Loucy (cell line): ENCODE measurements at regions not wholly inside any gene's neighbourhood (a gene's known extent, or its start where the extent isn't known, plus 50 kb on each side); places are given as distances from the start of the nearest gene placed in this dataset.

Experiments used
- H2AFZ ChIP-seq: fragments of 200-600 bp; sonication (generic); 2 replicates; pipeline ENCODE4 v1.6.0; 2016; ENCODE audit warnings: antibody characterized with exemption, mild to moderate bottlenecking, low read length, moderate library complexity
- H3F3A ChIP-seq: fragments of 200-600 bp; 2 replicates; pipeline ENCODE4 v1.6.0; 2016; ENCODE audit warnings: antibody characterized with exemption, low read depth, mild to moderate bottlenecking
- H3K27me3 ChIP-seq: fragments of 200-600 bp; sonication (generic); 2 replicates; pipeline ENCODE4 v1.6.1; 2014; ENCODE audit warnings: low read length, mild to moderate bottlenecking; ENCODE audit not compliant: insufficient read depth, poor library complexity, severe bottlenecking
- H3K36me3 ChIP-seq: fragments of 200-600 bp; sonication (generic); 2 replicates; pipeline ENCODE4 v1.6.1; 2016; ENCODE audit warnings: low read length; ENCODE audit not compliant: insufficient read depth
- H3K4me1 ChIP-seq: fragments of 200-600 bp; sonication (generic); 2 replicates; pipeline ENCODE4 v1.5.1; 2014; ENCODE audit warnings: low read length, mild to moderate bottlenecking; ENCODE audit not compliant: insufficient read depth, poor library complexity, severe bottlenecking
- H3K4me2 ChIP-seq: fragments of 200-600 bp; sonication (generic); 2 replicates; pipeline ENCODE4 v1.6.0; 2014; ENCODE audit warnings: antibody characterized with exemption, low read length, low read depth, mild to moderate bottlenecking; ENCODE audit not compliant: poor library complexity, severe bottlenecking
- H3K4me3 ChIP-seq: fragments of 200-600 bp; sonication (generic); 2 replicates; pipeline ENCODE4 v1.5.1; 2014; ENCODE audit warnings: low read length, mild to moderate bottlenecking, mixed read lengths; ENCODE audit not compliant: poor library complexity, severe bottlenecking
- H3K79me2 ChIP-seq: fragments of 200-600 bp; sonication (generic); 2 replicates; pipeline ENCODE4 v1.6.1; 2014; ENCODE audit warnings: low read length; ENCODE audit not compliant: insufficient read depth
- H3K9ac ChIP-seq: fragments of 200-600 bp; sonication (generic); 2 replicates; pipeline ENCODE4 v1.6.0; 2014; ENCODE audit warnings: mild to moderate bottlenecking, low read depth, low read length, moderate library complexity; ENCODE audit not compliant: poor library complexity, severe bottlenecking
- H3K9me2 ChIP-seq: fragments of 200-600 bp; sonication (generic); replicated peaks from 2 replicates; pipeline ENCODE4 v1.6.1; 2016; ENCODE audit warnings: low read depth, low read length, mixed read lengths
- H3K9me3 ChIP-seq: fragments of 200-600 bp; sonication (generic); 2 replicates; pipeline ENCODE4 v1.6.1; 2014; ENCODE audit warnings: mild to moderate bottlenecking, antibody characterized with exemption, low read length, low read depth; ENCODE audit not compliant: insufficient read depth
- H4K20me1 ChIP-seq: fragments of 200-600 bp; sonication (generic); 2 replicates; pipeline ENCODE4 v1.6.0; 2014; ENCODE audit warnings: antibody characterized with exemption, low read length, mild to moderate bottlenecking; ENCODE audit not compliant: insufficient read depth, poor library complexity, severe bottlenecking
- EZH2phosphoT487 ChIP-seq: fragments of 200-600 bp; IDR thresholded peaks from 2 replicates; pipeline ENCODE4 v1.6.1; 2018; ENCODE audit warnings: antibody characterized with exemption, mild to moderate bottlenecking, moderate library complexity, borderline replicate concordance
- TF ChIP-seq, protein P1 (sequence below): fragments of 200-600 bp; sonication (generic); conservative IDR thresholded peaks from 2 replicates; pipeline ENCODE4 v1.5.1; 2014; ENCODE audit warnings: mild to moderate bottlenecking, antibody characterized with exemption, low read length

DNA sequence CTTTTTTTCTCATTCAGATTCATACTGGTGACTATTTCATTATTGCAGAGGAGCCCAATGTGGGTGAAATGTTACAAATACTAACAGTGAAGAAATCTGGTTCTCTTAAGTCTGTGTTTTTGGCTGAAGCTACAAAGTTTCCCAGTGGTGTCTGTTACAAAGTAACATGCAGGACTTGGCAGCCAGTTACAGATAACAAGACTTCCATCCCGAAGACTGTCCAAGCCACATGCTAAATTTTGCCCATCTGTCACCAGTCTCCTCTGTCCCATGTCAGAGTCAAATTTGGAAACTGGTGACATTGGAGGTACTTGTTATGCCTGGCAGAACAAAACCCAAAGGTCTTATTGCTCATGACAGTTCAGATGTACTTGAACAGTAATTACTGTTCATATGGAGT lies 269.2 kb upstream of the GOLIM4 start:
- Histone ChIP-seq H4K20me1 (no peaks in the 10 kb centered on the region), H3K4me3 (no peak overlapping the region), H3K27me3 (no peaks in the 10 kb centered on the region), H3K4me1 (no peaks in the 10 kb centered on the region), H2AFZ (no peak overlapping the region), H3F3A (no peaks in the 10 kb centered on the region), H3K36me3 (no peaks in the 10 kb centered on the region), H3K9ac (no peak overlapping the region), H3K4me2 (no peak overlapping the region), H3K9me3 (no peaks in the 10 kb centered on the region), H3K79me2 (no peaks in the 10 kb centered on the region), H3K9me2 (no peaks in the 10 kb centered on the region)
- TF ChIP-seq, protein P1, sequence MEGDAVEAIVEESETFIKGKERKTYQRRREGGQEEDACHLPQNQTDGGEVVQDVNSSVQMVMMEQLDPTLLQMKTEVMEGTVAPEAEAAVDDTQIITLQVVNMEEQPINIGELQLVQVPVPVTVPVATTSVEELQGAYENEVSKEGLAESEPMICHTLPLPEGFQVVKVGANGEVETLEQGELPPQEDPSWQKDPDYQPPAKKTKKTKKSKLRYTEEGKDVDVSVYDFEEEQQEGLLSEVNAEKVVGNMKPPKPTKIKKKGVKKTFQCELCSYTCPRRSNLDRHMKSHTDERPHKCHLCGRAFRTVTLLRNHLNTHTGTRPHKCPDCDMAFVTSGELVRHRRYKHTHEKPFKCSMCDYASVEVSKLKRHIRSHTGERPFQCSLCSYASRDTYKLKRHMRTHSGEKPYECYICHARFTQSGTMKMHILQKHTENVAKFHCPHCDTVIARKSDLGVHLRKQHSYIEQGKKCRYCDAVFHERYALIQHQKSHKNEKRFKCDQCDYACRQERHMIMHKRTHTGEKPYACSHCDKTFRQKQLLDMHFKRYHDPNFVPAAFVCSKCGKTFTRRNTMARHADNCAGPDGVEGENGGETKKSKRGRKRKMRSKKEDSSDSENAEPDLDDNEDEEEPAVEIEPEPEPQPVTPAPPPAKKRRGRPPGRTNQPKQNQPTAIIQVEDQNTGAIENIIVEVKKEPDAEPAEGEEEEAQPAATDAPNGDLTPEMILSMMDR: no peak
- no peak for TF ChIP-seq EZH2phosphoT487

DNA sequence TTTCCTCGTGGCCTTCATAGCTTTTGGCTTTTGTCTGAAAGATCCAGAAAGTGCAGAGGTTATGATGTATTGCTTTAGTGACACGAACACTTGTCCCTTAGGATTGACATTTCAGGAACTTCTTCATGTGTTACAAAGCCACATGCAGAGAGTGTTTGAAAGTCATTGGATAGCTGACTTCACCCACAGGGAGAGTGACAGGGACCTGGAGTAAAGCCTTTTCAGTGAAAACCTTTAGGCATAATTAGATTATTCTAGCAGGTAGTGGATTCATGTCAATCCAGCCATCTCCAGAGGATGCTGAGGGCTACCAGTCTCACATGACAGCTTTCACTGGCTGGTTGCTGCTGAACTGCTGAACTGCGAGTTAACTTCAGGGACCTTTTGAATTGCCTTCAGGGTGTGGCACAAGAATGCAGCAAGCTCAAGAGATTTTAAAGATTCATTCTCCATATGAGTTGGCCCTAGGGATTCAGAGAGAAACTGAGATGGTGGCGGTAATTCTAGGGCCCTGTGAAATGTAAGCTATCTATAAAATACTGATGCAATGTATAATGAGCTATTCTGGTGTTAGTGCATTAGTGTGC lies 267.0 kb upstream of the GOLIM4 start:
- no peaks in the 10 kb centered on the region for H3K9me3 ChIP-seq
- no peak for TF ChIP-seq EZH2phosphoT487
- TF ChIP-seq, protein P1: no peak
- no peak overlapping the region for H3K4me2 ChIP-seq
- H3K9ac ChIP-seq: no peak overlapping the region
- no peaks in the 10 kb centered on the region for H3K27me3 ChIP-seq
- H3K4me3 ChIP-seq: no peak overlapping the region
- no peak overlapping the region for H2AFZ ChIP-seq
- no peaks in the 10 kb centered on the region for H3K4me1 ChIP-seq
- no peaks in the 10 kb centered on the region for H3K79me2 ChIP-seq
- no peaks in the 10 kb centered on the region for H3K36me3 ChIP-seq
- no peaks in the 10 kb centered on the region for H3K9me2 ChIP-seq
- H3F3A ChIP-seq: no peaks in the 10 kb centered on the region
- no peaks in the 10 kb centered on the region for H4K20me1 ChIP-seq

- Histone ChIP-seq H3K9ac (no peak overlapping the region), H3F3A (no peaks in the 10 kb centered on the region), H3K36me3 (no peaks in the 10 kb centered on the region), H3K9me2 (no peaks in the 10 kb centered on the region), H3K9me3 (no peaks in the 10 kb centered on the region), H4K20me1 (no peaks in the 10 kb centered on the region), H3K79me2 (no peaks in the 10 kb centered on the region), H3K27me3 (no peaks in the 10 kb centered on the region), H2AFZ (no peak overlapping the region), H3K4me2 (no peak overlapping the region), H3K4me3 (no peak overlapping the region), H3K4me1 (no peaks in the 10 kb centered on the region)
- TF ChIP-seq, protein P1: no peak
- TF ChIP-seq EZH2phosphoT487: no peak
Measured at GRCh38 chr3:168362156-168362555, 266.4 kb upstream of the GOLIM4 start.
